GM19455 (cell line): ENCODE measurements at regions not wholly inside any gene's neighbourhood (a gene's known extent, or its start where the extent isn't known, plus 50 kb on each side); places are given as distances from the start of the nearest gene placed in this dataset.

ENCODE experiments used
- ATAC-seq: cut with Tn5 transposase; IDR thresholded peaks from one replicate; pipeline ENCODE4 v1.9.1; 2021; ENCODE audit not compliant: unreplicated experiment

DNA sequence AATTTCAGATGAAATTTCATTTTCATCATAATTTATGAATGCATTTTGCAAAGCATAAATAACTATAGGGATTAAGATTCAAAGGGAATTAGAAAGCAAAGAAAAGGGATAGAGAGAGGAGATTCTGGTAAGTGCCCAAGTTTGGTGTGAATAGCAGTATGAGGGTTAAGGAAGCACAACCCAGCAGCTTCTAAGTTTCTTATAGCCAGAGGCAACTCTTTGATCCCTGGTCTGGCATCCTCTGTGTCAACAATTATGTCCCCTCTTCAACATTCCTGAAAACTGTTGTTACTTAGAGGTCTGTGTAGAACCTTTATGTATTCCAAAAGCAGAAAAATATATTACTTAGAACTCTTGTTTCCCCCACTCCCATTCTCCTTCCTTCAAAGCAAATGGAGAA, 171.6 kb upstream of the SATB2 start:
- ATAC-seq = no peak

GRCh38 chr2:199627417-199627816, 169.7 kb upstream of the SATB2 start:
- no peak for ATAC-seq

DNA sequence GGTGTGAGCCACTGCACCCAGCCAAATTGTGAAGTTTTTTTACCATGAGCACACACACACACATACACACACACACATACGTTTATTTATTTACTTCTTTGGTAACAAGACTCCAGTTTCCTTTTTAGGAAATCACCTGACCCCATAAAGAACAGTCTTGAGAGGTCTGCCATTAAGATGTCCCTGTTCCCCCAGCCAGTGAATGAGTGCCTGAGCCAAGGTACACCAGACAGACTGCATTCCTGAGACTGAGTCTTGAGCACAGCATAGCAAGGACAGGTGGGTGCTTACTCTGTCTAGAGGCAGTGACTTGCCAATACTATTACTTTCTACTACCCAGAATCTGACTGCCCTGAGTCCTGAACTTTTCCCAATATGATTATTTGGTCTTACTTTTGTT, 167.2 kb upstream of the SATB2 start:
- ATAC-seq = no peak

DNA sequence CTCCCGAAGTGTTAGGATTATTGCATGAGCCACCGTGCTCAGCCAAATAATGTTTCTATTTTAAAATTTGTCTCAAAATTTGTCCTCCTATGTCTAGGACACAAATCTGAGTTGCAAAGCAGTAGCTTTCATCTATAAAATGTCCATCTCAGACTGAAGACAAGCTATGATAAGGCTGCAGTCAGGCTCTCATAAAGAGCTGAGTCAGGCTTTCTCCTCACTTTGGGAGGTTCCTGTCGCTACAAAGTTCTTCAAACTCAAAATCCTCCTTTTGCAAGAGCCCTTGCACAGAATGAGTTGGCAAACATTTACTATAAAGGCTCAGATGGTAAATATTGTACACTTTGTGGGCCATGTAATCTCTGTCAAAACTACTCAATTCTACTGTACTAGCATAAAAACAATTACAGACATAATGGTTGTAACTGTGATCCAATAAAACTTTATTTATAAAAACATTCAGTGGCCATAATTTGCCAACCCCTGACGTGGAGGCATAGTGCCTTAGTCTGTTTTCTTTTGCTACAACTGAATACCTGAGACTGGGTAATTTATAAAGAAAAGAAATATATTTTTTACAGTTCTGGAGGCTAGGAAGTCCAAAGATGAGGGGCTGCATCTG, 154.9 kb upstream of the SATB2 start:
- ATAC-seq = no peak

DNA sequence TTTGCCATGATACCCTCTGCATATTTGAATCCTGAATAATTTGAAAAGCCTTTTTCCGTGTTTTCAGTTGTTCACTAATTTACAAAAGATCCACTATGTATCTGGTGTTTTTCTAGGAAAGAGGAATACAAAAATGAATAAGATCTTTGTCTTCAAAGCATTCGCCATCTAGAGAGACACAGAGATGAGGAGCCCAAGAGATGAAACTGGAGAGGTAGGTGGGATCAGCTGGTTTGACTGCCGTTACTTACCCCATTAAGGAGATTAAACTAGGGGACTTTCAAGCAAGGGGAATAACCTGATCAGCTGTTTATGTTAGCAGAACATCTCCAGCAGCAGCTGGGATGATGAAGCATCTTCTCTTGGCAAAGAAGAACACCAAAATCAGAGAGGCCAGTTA, 150.2 kb upstream of the SATB2 start:
- no peak for ATAC-seq

- ATAC-seq = no peak
These were observed 148.5 kb upstream of the SATB2 start for GRCh38 chr2:199606193-199606780.

DNA sequence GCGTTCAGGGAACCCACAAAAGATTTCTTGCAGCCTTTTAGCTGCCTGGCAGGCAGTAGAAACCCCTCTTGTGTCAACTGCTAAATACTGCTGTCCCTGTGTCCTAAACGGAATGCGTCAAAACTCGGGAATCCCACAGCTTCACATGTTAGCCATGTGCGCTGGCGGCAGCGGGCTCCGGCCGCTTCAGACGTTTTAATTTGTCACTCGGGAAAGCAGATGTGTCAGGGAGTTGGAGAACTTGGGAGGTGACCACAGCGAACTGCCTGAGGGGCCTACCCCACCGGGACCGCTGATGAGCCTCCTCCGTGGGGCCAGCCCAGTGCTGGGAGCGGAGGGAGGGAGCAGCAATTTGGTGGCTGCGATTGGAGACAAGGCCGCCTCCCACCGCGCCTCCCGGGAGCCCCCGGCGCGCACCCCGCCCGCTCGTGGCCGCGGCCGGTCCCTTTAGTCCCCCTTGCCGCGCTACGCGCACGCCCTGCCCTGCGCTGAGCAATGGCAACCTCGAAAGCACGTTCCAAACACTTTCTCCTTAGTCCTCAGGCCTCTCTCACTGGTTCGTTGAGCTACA, 146.1 kb upstream of the SATB2 start:
- ATAC-seq = no peak

GRCh38 chr2:199602896-199603717, 145.4 kb upstream of the SATB2 start:
- ATAC-seq = no peak

GRCh38 chr2:199602271-199602895, 144.6 kb upstream of the SATB2 start:
- no peak for ATAC-seq

- no peak for ATAC-seq
These were observed 138.8 kb upstream of the SATB2 start for GRCh38 chr2:199596549-199596948.

DNA sequence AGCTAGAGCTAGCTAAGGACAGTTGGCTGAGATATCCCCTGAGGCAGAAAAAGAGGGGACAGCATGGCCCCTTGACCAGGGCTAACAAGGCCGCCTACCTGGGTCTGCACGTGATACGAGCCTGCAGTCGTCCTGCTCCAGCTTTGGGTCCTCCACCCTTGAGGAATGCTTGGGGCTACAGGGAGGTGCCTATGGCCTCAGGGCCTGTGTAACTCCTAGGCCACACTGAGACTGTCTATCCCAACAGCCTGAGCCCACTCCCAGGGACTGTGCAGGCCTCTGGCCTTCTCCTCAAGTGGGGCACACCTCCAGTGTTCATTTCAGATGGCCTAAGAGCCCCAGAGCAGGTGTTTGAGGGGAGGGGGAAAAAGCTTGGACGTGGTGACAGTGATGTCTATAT, 136.7 kb upstream of the SATB2 start:
- ATAC-seq = no peak

GRCh38 chr2:199591826-199592225, 134.1 kb upstream of the SATB2 start:
- ATAC-seq = no peak

- ATAC-seq = no peak
These were observed 132.8 kb upstream of the SATB2 start for GRCh38 chr2:199590321-199591203.

DNA sequence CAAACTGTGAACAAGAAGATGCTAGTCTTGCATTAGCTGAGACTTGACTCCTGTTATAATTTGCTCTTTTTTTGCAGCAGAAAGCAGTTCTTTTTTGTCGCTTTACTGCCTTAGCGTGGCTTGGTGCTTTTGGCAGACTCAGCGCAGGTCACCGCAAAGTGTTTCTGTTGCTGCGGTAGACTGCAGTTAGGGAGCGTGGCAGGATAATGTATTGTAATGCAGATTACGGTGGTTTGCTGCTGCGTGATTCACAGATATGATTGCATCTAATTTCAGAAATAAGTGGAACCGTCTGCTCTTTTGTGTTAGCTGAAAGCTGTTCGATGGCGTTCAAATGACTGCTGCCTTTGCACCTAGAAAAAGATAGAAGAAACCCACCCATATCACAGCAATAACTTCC, 131.6 kb upstream of the SATB2 start:
- ATAC-seq = no peak

DNA sequence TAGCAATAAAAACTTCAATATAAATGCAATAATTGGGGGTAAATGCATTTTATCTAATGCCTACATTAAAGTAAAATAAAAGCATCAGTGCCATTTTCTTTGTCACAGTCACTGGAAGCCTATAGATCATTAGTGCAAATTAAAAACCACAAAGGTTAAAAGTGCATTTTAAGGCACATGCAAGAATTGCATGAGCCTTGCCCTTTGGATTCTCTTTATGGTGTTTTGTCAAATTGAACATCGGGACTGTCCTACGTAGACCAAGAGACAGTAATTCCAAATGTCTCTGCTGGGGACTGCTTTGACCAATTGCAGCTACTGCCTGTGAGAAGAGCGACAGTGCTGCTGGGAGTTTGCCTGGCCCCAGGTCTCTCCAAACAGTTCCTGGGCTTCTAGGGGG, 130.3 kb upstream of the SATB2 start:
- ATAC-seq = no peak

DNA sequence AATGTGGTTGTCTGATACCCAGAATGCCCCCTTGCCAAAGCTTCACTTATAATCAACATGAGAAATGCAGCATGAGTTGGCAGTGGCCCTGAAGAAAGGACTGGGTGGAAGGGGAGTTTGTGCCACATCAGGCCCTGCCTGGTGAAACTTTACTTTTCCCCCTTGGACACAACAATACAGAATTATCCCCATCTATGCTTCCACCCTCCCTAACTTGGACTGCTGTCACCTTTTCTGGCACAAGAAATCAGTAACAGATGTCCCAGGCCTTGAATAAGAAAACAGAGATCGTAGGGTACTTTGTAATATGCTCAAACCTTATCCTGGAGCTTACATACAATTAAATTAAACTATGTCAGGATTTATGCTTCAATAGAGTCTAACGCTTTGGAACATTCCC, 128.9 kb upstream of the SATB2 start:
- ATAC-seq = no peak

DNA sequence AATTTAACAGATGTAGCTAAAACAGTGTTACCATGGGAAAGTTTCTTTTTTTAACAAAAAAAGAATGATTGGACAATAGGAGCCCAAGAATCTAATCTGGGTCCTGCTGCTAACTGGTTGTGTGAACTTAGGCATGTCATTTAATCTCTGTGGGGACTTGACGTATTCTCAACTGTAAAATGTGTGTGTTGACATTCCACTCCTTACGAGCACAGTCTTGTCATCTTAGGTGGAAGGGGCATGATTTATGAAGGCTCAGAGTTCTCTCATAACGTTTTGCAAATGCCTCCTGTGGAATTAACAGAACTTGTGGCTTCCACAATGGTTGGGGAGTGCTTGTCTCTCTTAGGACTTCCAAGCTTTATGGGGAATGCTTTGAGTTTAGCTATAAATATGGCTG, 125.9 kb upstream of the SATB2 start:
- ATAC-seq = no peak

DNA sequence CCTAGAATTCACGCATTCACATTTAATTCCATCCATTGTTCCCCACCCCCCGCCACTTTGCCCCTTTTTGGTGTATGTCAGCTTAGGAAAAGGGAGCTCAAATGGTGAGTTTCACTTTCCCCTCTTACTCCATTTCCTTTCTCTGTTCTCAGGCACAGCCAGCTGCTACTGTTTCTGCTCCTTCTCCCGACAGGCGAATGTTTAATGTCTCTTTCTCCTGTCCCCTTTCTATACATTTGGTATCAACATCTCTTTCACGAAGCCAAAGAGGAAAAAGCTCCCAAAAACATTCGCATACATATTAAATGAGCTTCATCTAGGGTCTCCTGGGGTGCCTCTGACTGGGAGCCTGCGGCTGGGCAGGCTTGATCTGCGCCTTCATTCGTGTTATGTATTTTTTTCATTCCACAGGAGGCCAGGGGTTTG, 124.2 kb upstream of the SATB2 start:
- no peak for ATAC-seq

DNA sequence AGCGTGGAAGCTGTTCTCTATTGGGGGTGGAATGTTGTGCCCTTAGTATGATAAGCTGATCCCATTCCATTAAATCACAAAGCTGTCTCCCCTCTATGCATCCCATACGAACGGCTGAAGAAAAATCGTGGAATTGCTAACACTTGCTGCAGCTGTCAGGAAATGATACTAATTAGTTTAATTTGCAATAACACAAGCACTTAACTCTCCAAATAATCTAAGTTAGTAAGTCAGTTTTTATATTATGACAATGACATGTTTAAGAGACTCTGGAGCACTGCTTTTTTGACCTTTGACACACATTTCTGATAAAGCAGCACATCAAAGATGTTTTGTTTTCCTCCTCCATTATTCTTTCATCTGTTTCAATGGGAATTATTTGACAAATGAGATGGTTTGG, 123.7 kb upstream of the SATB2 start:
- ATAC-seq = no peak

DNA sequence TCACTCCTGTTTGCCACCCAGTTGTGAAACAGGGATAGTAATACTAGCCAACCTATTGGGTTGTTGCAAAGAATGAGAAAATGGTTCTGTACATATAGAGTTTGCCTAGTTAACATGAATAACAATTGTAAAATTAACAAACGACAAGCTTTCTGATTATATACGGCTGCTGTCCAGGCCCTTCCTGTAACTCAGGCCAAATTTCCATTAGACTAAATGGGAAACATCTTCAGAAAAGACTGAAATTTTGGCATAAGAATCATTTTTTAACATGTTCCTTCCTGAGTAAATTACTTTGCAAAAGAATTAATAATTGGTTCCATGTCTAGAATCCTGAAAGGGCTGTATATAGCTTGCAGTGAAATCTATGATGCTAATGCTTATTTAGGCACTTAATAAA, 117.7 kb upstream of the SATB2 start:
- ATAC-seq = no peak

DNA sequence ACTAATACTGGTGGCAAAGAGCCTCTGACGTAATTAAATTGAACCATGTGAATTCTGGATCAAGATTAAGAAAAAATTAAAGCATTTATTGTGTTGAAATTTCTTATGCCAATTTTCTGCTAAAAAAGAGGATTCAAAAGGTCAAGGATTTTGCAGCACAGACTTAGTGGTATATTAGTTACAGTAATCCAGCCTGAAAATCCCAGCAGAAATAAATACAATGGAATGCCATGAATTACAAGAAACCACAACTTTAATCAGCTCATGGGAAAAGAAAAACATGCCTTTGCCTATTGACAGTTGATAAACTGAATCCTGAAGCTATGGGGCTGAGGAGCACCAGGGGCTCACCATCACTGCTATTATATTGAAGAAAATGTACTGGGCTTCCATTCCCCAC, 114.8 kb upstream of the SATB2 start:
- ATAC-seq = no peak
